OCI-LY7 (cell line): ENCODE measurements at regions not wholly inside any gene's neighbourhood (a gene's known extent, or its start where the extent isn't known, plus 50 kb on each side); places are given as distances from the start of the nearest gene placed in this dataset.
A peak's percentile ranks its signal among the peaks of the same experiment; 100 is the strongest.

ENCODE experiments used
- BruUV-seq: library from RNA; stranded (reverse); fragments of 400-500 nt; replicated peaks from 2 replicates; lab custom pipeline; 2021; lab: Mats Ljungman, UMichigan
- CTCF ChIA-PET: fragments of 300-600 bp; sonication (Branson Sonifier 250); formaldehyde crosslinking; loops from one replicate; lab custom pipeline; 2022; ENCODE audit warnings: antibody characterized with exemption; ENCODE audit not compliant: unreplicated experiment; lab: Charles Lee
- POLR2A ChIA-PET: fragments of 300-600 bp; sonication (Branson Sonifier 250); formaldehyde crosslinking; loops from one replicate; lab custom pipeline; 2022; ENCODE audit warnings: antibody characterized with exemption; lab: Charles Lee
- DNase-seq: peaks from one replicate; pipeline ENCODE4 v3.0.0-alpha.2; 2015; ENCODE audit warnings: low spot score
- H2AFZ ChIP-seq: fragments of 200-600 bp; sonication (generic), shearing (Covaris generic); 2 replicates; pipeline ENCODE4 v1.6.1; 2014; ENCODE audit warnings: mild to moderate bottlenecking, antibody characterized with exemption, low read length, moderate library complexity
- H3K27ac ChIP-seq: fragments of 200-600 bp; sonication (generic); 2 replicates; pipeline ENCODE4 v1.5.1; 2014; ENCODE audit warnings: mixed run types, low read depth, mild to moderate bottlenecking, moderate library complexity, low read length, inconsistent platforms; ENCODE audit not compliant: poor library complexity, severe bottlenecking
- H3K36me3 ChIP-seq: fragments of 200-600 bp; sonication (generic); 2 replicates; pipeline ENCODE4 v1.6.1; 2014; ENCODE audit warnings: mild to moderate bottlenecking, antibody characterized with exemption, low read length, moderate library complexity, mixed read lengths; ENCODE audit not compliant: insufficient read depth
- H3K4me1 ChIP-seq: fragments of 200-600 bp; sonication (generic); 2 replicates; pipeline ENCODE4 v1.5.1; 2014; ENCODE audit warnings: mild to moderate bottlenecking, low read length; ENCODE audit not compliant: insufficient read depth, poor library complexity, severe bottlenecking
- H3K4me2 ChIP-seq: fragments of 200-600 bp; sonication (generic); 2 replicates; pipeline ENCODE4 v1.6.1; 2014; ENCODE audit warnings: mild to moderate bottlenecking, low read length
- H3K4me3 ChIP-seq: fragments of 200-600 bp; sonication (generic); 2 replicates; pipeline ENCODE4 v1.5.1; 2014; ENCODE audit warnings: mild to moderate bottlenecking, low read depth, low read length; ENCODE audit not compliant: poor library complexity, severe bottlenecking
- H3K79me2 ChIP-seq: fragments of 200-600 bp; sonication (generic); 2 replicates; pipeline ENCODE4 v1.6.1; 2016; ENCODE audit warnings: low read depth, mild to moderate bottlenecking, low read length, moderate library complexity, mixed read lengths; ENCODE audit not compliant: insufficient read depth
- H3K9me2 ChIP-seq: fragments of 200-600 bp; sonication (generic); 2 replicates; pipeline ENCODE4 v1.6.1; 2016; ENCODE audit warnings: mild to moderate bottlenecking, low read length, mixed read lengths; ENCODE audit not compliant: insufficient read depth
- H3K9me3 ChIP-seq: fragments of 200-600 bp; sonication (generic); 2 replicates; pipeline ENCODE4 v1.6.1; 2014; ENCODE audit warnings: mild to moderate bottlenecking, mixed run types, low read length, mixed read lengths
- H4K20me1 ChIP-seq: fragments of 200-600 bp; sonication (generic); 2 replicates; pipeline ENCODE4 v1.6.1; 2014; ENCODE audit warnings: mild to moderate bottlenecking, antibody characterized with exemption, low read length, moderate library complexity, mixed read lengths; ENCODE audit not compliant: insufficient read depth
- CTCF ChIP-seq: fragments of 200-600 bp; sonication (generic); conservative IDR thresholded peaks from 2 replicates; pipeline ENCODE4 v1.5.1; 2014; ENCODE audit warnings: mild to moderate bottlenecking, antibody characterized with exemption, low read length, moderate library complexity, mixed read lengths
- EZH2phosphoT487 ChIP-seq: fragments of 200-600 bp; sonication (generic); IDR thresholded peaks from 2 replicates; pipeline ENCODE4 v1.6.1; 2018; ENCODE audit warnings: low read depth, borderline replicate concordance, mild to moderate bottlenecking, mixed run types, antibody characterized with exemption, low read length, moderate library complexity, mixed read lengths
- intact Hi-C: fragments of 100-400 bp; cut with micrococcal nuclease; formaldehyde crosslinking; loops from one replicate; pipeline ENCODE4 v1.10.0; 2022; ENCODE audit not compliant: unreplicated experiment

- no peak overlapping the region for H3K4me2 ChIP-seq
- H3K4me1 ChIP-seq: peaks cover 2% of the 10 kb centered on the region
- TF ChIP-seq CTCF: no peak
- H3K27ac ChIP-seq: no peak overlapping the region
- POLR2A ChIA-PET: no interaction called here
- H3K4me3 ChIP-seq: no peak overlapping the region
- intact Hi-C loops: loop anchor here (1.0 kb wide), 1 partner anchor 112 kb away; no protein-coding TSS in a partner anchor
- DNase-seq: no peak
- H3K36me3 ChIP-seq: no peaks in the 10 kb centered on the region
- H3K9me3 ChIP-seq: no peaks in the 10 kb centered on the region
- BruUV-seq: no TSS peak
- no peaks in the 10 kb centered on the region for H3K79me2 ChIP-seq
- no peaks in the 10 kb centered on the region for H3K9me2 ChIP-seq
- CTCF ChIA-PET: interaction anchor here (0.6 kb wide), 1 partner anchor 381 kb away, joined by 3 read pairs; no protein-coding TSS in a partner anchor
- no peak overlapping the region for H2AFZ ChIP-seq
- no peaks in the 10 kb centered on the region for H4K20me1 ChIP-seq
Observed at GRCh38 chr15:89016549-89017041, 71.7 kb upstream of the ABHD2 start.

- intact Hi-C loops: loop anchor here (1.0 kb wide), 1 partner anchor 113 kb away; no protein-coding TSS in a partner anchor
- peak; percentile 79 for DNase-seq
- POLR2A ChIA-PET: interaction anchor here (0.6 kb wide), 1 partner anchor 422 kb away, joined by 3 read pairs; no protein-coding TSS in a partner anchor
- no TSS peak for BruUV-seq
- H3K79me2 ChIP-seq: no peaks in the 10 kb centered on the region
- no peak overlapping the region for H3K27ac ChIP-seq
- no peaks in the 10 kb centered on the region for H3K36me3 ChIP-seq
- H3K9me3 ChIP-seq: no peaks in the 10 kb centered on the region
- peak overlapping the region; percentile 91; the same call in 1 of the 2 replicates for H2AFZ ChIP-seq
- TF ChIP-seq CTCF (peak; percentile 92), EZH2phosphoT487 (no peak)
- H3K4me3 ChIP-seq: peak overlapping the region; percentile 48
- H3K4me1 ChIP-seq: peaks cover 2% of the 10 kb centered on the region
- H3K9me2 ChIP-seq: no peaks in the 10 kb centered on the region
- no peaks in the 10 kb centered on the region for H4K20me1 ChIP-seq
- CTCF ChIA-PET: interaction anchor here (0.6 kb wide), 1 partner anchor 382 kb away, joined by 3 read pairs; no protein-coding TSS in a partner anchor
- H3K4me2 ChIP-seq: peak overlapping the region; percentile 72
Observed at GRCh38 chr15:89017370-89018066, 70.7 kb upstream of the ABHD2 start.

GRCh38 chr15:89018207-89018606, 70.0 kb upstream of the ABHD2 start:
- DNase-seq: no peak
- intact Hi-C loops: no loop called here
- H3K4me2 ChIP-seq: peak overlapping the region; percentile 72; the same call in 1 of the 2 replicates
- ChIA-PET CTCF (no interaction called here), POLR2A (no interaction called here)
- peaks cover 2% of the 10 kb centered on the region for H3K4me1 ChIP-seq
- H3K9me3 ChIP-seq: no peaks in the 10 kb centered on the region
- BruUV-seq: no TSS peak
- H3K79me2 ChIP-seq: no peaks in the 10 kb centered on the region
- TF ChIP-seq EZH2phosphoT487 (no peak), CTCF (no peak)
- no peak overlapping the region for H3K4me3 ChIP-seq
- no peaks in the 10 kb centered on the region for H3K36me3 ChIP-seq
- no peaks in the 10 kb centered on the region for H3K9me2 ChIP-seq
- no peaks in the 10 kb centered on the region for H4K20me1 ChIP-seq
- H2AFZ ChIP-seq: no peak overlapping the region; the same call in 1 of the 2 replicates
- no peak overlapping the region for H3K27ac ChIP-seq
